Loucy (cell line): ENCODE measurements at regions not wholly inside any gene's neighbourhood (a gene's known extent, or its start where the extent isn't known, plus 50 kb on each side); places are given as distances from the start of the nearest gene placed in this dataset.
"Not testable (repeated sequence)": the region's sequence is repeated elsewhere in the genome, so short reads cannot be mapped to it uniquely, and the experiment has no call there.

ENCODE experiments used
- H2AFZ ChIP-seq: fragments of 200-600 bp; sonication (generic); 2 replicates; pipeline ENCODE4 v1.6.0; 2016; ENCODE audit warnings: antibody characterized with exemption, mild to moderate bottlenecking, low read length, moderate library complexity
- H3F3A ChIP-seq: fragments of 200-600 bp; 2 replicates; pipeline ENCODE4 v1.6.0; 2016; ENCODE audit warnings: antibody characterized with exemption, low read depth, mild to moderate bottlenecking
- H3K27me3 ChIP-seq: fragments of 200-600 bp; sonication (generic); 2 replicates; pipeline ENCODE4 v1.6.1; 2014; ENCODE audit warnings: low read length, mild to moderate bottlenecking; ENCODE audit not compliant: insufficient read depth, poor library complexity, severe bottlenecking
- H3K36me3 ChIP-seq: fragments of 200-600 bp; sonication (generic); 2 replicates; pipeline ENCODE4 v1.6.1; 2016; ENCODE audit warnings: low read length; ENCODE audit not compliant: insufficient read depth
- H3K4me1 ChIP-seq: fragments of 200-600 bp; sonication (generic); 2 replicates; pipeline ENCODE4 v1.5.1; 2014; ENCODE audit warnings: low read length, mild to moderate bottlenecking; ENCODE audit not compliant: insufficient read depth, poor library complexity, severe bottlenecking
- H3K4me2 ChIP-seq: fragments of 200-600 bp; sonication (generic); 2 replicates; pipeline ENCODE4 v1.6.0; 2014; ENCODE audit warnings: antibody characterized with exemption, low read length, low read depth, mild to moderate bottlenecking; ENCODE audit not compliant: poor library complexity, severe bottlenecking
- H3K4me3 ChIP-seq: fragments of 200-600 bp; sonication (generic); 2 replicates; pipeline ENCODE4 v1.5.1; 2014; ENCODE audit warnings: low read length, mild to moderate bottlenecking, mixed read lengths; ENCODE audit not compliant: poor library complexity, severe bottlenecking
- H3K79me2 ChIP-seq: fragments of 200-600 bp; sonication (generic); 2 replicates; pipeline ENCODE4 v1.6.1; 2014; ENCODE audit warnings: low read length; ENCODE audit not compliant: insufficient read depth
- H3K9ac ChIP-seq: fragments of 200-600 bp; sonication (generic); 2 replicates; pipeline ENCODE4 v1.6.0; 2014; ENCODE audit warnings: mild to moderate bottlenecking, low read depth, low read length, moderate library complexity; ENCODE audit not compliant: poor library complexity, severe bottlenecking
- H3K9me2 ChIP-seq: fragments of 200-600 bp; sonication (generic); replicated peaks from 2 replicates; pipeline ENCODE4 v1.6.1; 2016; ENCODE audit warnings: low read depth, low read length, mixed read lengths
- H3K9me3 ChIP-seq: fragments of 200-600 bp; sonication (generic); 2 replicates; pipeline ENCODE4 v1.6.1; 2014; ENCODE audit warnings: mild to moderate bottlenecking, antibody characterized with exemption, low read length, low read depth; ENCODE audit not compliant: insufficient read depth
- H4K20me1 ChIP-seq: fragments of 200-600 bp; sonication (generic); 2 replicates; pipeline ENCODE4 v1.6.0; 2014; ENCODE audit warnings: antibody characterized with exemption, low read length, mild to moderate bottlenecking; ENCODE audit not compliant: insufficient read depth, poor library complexity, severe bottlenecking
- CTCF ChIP-seq: fragments of 200-600 bp; sonication (generic); conservative IDR thresholded peaks from 2 replicates; pipeline ENCODE4 v1.5.1; 2014; ENCODE audit warnings: mild to moderate bottlenecking, antibody characterized with exemption, low read length
- EZH2phosphoT487 ChIP-seq: fragments of 200-600 bp; IDR thresholded peaks from 2 replicates; pipeline ENCODE4 v1.6.1; 2018; ENCODE audit warnings: antibody characterized with exemption, mild to moderate bottlenecking, moderate library complexity, borderline replicate concordance

- Histone ChIP-seq H4K20me1 (no peaks in the 10 kb centered on the region), H3K36me3 (no peaks in the 10 kb centered on the region), H3K4me1 (no peaks in the 10 kb centered on the region), H3K4me3 (no peak overlapping the region), H3K4me2 (no peak overlapping the region), H2AFZ (no peak overlapping the region), H3F3A (no peaks in the 10 kb centered on the region), H3K9ac (no peak overlapping the region), H3K9me2 (no peaks in the 10 kb centered on the region), H3K9me3 (no peaks in the 10 kb centered on the region), H3K79me2 (no peaks in the 10 kb centered on the region), H3K27me3 (no peaks in the 10 kb centered on the region)
- TF ChIP-seq EZH2phosphoT487 = no peak
- no peak for TF ChIP-seq CTCF
These were observed 133.4 kb downstream of the SLC25A46 start for GRCh38 chr5:110872200-110872599.

- Histone ChIP-seq H3K4me3 (no peak overlapping the region), H4K20me1 (no peaks in the 10 kb centered on the region), H3K27me3 (no peaks in the 10 kb centered on the region), H3K9ac (no peak overlapping the region), H3F3A (no peaks in the 10 kb centered on the region), H3K9me2 (no peaks in the 10 kb centered on the region), H3K79me2 (no peaks in the 10 kb centered on the region), H3K4me2 (no peak overlapping the region), H2AFZ (no peak overlapping the region), H3K36me3 (no peaks in the 10 kb centered on the region), H3K9me3 (no peaks in the 10 kb centered on the region), H3K4me1 (no peaks in the 10 kb centered on the region)
- TF ChIP-seq EZH2phosphoT487 = no peak
- no peak for TF ChIP-seq CTCF
These were observed 134.2 kb downstream of the SLC25A46 start for GRCh38 chr5:110872963-110873362.

GRCh38 chr5:110873773-110874437 is 135.1 kb downstream of the SLC25A46 start:
- TF ChIP-seq CTCF = no peak
- no peak for TF ChIP-seq EZH2phosphoT487
- Histone ChIP-seq H3K36me3 (no peaks in the 10 kb centered on the region), H3K4me3 (no peak overlapping the region), H3K9ac (no peak overlapping the region), H3K4me1 (no peaks in the 10 kb centered on the region), H3K9me3 (no peaks in the 10 kb centered on the region), H3K79me2 (no peaks in the 10 kb centered on the region), H3K4me2 (no peak overlapping the region), H3K27me3 (no peaks in the 10 kb centered on the region), H3K9me2 (no peaks in the 10 kb centered on the region), H2AFZ (no peak overlapping the region), H4K20me1 (no peaks in the 10 kb centered on the region), H3F3A (no peaks in the 10 kb centered on the region)

- H3K4me1 ChIP-seq, H3K9ac ChIP-seq, H3K4me2 ChIP-seq, H3K27me3 ChIP-seq, H3K4me3 ChIP-seq, H4K20me1 ChIP-seq, H3K36me3 ChIP-seq, H2AFZ ChIP-seq, H3K9me3 ChIP-seq, H3K9me2 ChIP-seq, H3K79me2 ChIP-seq, H3F3A ChIP-seq: not testable (repeated sequence)
These were observed 136.3 kb downstream of the SLC25A46 start for GRCh38 chr5:110875115-110875514.
